Neural cell (in vitro differentiated cells): ENCODE measurements at regions not wholly inside any gene's neighbourhood (a gene's known extent, or its start where the extent isn't known, plus 50 kb on each side); places are given as distances from the start of the nearest gene placed in this dataset.

ENCODE experiments used
- POLR2AphosphoS5 ChIP-seq: IDR thresholded peaks from 2 replicates; pipeline ENCODE4 v1.6.1; 2012
- TF ChIP-seq, protein P1 (sequence below): fragments of 450-650 bp; IDR thresholded peaks from 2 replicates; pipeline ENCODE4 v1.5.1; 2014; ENCODE audit warnings: antibody characterized with exemption, mild to moderate bottlenecking, moderate library complexity; ENCODE audit not compliant: poor library complexity, severe bottlenecking

- TF ChIP-seq POLR2AphosphoS5 = no peak
- TF ChIP-seq, protein P1, sequence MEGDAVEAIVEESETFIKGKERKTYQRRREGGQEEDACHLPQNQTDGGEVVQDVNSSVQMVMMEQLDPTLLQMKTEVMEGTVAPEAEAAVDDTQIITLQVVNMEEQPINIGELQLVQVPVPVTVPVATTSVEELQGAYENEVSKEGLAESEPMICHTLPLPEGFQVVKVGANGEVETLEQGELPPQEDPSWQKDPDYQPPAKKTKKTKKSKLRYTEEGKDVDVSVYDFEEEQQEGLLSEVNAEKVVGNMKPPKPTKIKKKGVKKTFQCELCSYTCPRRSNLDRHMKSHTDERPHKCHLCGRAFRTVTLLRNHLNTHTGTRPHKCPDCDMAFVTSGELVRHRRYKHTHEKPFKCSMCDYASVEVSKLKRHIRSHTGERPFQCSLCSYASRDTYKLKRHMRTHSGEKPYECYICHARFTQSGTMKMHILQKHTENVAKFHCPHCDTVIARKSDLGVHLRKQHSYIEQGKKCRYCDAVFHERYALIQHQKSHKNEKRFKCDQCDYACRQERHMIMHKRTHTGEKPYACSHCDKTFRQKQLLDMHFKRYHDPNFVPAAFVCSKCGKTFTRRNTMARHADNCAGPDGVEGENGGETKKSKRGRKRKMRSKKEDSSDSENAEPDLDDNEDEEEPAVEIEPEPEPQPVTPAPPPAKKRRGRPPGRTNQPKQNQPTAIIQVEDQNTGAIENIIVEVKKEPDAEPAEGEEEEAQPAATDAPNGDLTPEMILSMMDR = no peak
These were observed 98.8 kb upstream of the ZBTB40 start for GRCh38 chr1:22352896-22353295.
